Suppressor macrophage (primary cell): ENCODE measurements at regions not wholly inside any gene's neighbourhood (a gene's known extent, or its start where the extent isn't known, plus 50 kb on each side); places are given as distances from the start of the nearest gene placed in this dataset.

Experiments used
- DNase-seq, 4 experiments: peaks; one replicate each; pipeline ENCODE4 v3.0.0-alpha.2; 2020 to 2022

DNA sequence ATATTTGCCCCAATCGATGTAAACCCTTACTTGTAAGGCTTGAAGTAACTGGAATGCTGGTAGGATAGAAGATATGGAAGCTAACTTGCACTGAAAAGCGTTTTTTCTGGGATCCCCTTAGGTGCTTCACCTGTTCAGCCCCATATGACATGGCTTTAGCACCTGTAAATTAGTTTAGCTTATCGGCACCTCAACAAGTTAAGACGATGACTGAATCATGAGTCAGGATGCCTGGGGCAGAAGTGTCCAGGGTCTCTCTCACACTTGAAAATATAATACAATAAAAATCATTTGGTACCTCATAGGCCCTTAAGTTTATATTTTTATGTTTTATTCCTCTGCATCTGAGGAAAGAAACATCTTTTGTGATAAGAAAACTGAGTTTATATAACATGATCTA is 409.2 kb upstream of the LRRC4C start:
- DNase-seq, result no peak

DNA sequence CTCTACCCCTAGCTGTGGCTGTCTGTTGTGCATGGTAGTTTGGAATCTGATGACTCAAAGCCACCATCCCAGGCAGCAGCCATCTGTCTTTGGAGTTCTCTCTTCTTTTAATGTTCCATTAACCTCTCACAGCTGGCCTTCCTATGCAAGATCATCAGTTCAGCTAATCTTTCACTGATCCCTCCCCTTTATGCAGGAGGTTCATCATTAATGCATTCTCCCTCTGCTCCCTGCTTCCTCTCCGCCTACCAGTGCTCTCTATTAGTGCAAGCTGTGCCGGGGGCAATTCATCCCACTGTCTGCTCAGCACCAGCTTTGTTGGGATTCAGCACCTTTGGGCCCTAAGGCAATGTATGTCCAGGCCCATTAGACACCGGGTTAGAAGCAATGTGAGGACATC is 413.0 kb upstream of the LRRC4C start:
- DNase-seq, result no peak

DNA sequence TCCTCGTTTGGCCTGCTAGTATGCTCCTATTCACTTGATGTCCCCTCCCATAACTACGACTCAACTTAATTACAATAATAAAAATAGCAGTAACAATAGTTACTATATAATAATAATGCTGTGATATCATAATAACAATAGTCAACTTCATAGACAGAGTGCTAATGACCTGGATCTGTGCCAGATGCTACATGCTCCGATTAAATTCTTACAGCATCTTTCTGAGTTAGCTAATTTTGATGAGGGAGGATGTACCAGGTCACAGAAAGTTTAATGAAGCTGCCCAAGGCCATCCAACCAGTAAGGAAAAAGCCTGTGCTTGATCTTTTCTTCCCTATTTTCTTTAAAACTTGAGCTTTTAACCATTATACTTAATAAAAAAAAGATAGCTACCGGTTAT is 413.4 kb upstream of the LRRC4C start:
- no peak for DNase-seq

DNA sequence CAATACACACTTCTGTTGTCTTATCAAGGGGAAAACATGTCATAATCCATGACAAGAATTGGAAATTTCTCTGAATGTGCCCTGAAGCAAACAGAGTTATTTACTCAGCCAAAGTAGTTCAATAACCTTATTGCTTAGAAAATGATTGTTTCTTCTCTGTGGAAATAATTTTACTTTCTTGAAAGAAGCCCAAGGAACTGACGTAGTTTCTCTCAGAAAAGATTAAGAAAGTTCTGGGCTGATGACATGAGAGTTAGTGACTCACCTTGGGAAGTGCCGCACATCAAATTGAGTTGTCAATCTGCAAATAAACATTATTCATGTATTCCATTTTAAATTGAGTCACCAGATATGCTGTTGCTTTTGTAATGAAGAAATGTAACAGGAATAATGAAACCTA is 418.6 kb upstream of the LRRC4C start:
- DNase-seq, result no peak

DNA sequence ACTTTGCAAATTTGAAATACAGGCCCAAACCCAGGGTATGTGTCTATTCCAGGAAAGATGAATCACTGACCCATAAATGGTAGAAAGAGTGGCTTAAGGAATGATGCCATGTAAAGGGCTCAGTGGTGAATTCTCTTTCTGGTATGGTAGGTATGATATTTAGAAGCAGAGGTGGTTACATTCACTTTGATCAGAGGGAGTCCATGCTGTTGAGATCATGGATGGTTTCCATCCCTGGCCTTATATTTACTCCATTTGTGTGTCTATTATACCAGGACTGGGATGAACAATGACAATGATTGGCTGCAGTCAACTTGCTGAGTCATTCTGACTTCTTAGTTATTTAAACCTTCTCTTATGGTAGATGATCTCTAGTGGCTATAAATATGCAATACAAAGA is 419.8 kb upstream of the LRRC4C start:
- DNase-seq, result no peak

DNA sequence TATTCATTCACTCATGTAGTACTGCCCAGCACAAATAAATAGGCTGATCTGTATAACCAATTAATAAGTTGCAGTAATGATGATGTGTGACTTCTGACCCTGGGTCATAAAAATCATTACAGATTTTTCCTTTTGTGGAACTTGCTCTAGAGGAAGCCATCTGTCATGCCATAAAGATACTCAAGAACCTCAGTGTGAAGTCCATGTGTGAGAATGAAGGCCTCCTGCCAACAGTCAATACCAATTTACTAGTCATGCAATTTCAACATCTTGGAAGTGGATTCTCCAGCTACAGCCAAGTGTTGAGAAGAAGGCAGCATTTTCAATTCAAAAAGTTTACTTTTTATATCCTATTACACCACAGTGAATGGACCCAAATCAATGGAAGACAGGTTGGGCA is 435.6 kb upstream of the LRRC4C start:
- DNase-seq, result no peak

DNA sequence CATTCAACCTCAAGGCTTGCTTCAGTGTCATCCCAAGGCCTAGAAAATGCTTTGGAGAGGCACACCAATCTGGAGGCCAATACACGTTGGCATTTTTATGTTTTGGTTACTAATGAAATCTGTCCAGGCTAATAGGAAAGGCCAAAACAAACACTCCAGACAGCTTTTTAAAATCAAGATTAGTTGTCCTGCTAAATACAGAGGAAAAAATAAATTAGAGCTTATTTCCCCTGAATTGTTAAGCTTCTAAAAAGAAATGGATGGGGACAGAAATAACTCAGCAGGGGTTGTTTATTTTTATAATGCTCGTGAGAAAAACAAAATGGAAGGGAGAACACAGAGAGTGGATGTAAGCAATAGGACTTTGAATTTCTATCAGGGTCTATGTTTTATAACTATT is 438.5 kb upstream of the LRRC4C start:
- no peak for DNase-seq

DNA sequence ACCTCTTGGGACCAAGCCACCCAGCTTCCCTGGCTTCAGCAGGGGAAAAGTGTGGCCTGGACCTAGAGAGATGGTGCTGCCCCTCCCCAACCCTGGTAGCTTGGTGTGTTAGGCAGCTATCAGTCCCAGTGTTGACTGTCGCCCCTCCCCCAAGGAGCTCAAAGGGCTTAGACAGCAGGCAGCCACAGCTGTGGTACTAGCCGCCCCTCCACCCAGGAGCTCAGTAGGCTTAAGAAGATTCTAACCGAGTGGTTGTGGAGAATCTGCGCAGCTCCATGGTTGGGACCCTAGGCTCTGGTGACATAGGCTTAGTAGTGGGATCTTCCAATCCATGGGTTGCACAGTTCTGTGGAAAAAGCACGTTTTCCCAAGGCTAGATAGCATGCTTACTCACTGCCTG is 458.4 kb upstream of the LRRC4C start:
- DNase-seq, result no peak

DNA sequence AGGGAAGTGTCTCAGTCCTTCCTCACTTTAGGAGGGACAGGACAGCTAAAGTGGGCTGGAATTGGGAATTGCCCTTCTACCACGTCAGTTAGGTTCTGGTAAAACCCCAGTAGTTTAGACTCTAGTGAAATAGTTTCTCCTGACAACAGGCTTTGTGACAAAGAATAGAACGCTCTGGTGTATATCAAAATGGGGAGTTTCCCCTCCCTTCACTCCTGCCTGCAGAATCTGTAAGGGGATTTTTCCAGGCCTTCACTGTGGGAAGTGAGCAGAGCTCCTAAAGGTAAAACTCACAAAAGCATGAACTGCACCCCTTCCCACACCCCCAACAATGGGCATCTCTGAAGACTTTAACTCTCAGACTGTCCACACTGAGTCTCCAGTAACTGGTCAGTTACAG is 460.9 kb upstream of the LRRC4C start:
- DNase-seq, result no peak

DNA sequence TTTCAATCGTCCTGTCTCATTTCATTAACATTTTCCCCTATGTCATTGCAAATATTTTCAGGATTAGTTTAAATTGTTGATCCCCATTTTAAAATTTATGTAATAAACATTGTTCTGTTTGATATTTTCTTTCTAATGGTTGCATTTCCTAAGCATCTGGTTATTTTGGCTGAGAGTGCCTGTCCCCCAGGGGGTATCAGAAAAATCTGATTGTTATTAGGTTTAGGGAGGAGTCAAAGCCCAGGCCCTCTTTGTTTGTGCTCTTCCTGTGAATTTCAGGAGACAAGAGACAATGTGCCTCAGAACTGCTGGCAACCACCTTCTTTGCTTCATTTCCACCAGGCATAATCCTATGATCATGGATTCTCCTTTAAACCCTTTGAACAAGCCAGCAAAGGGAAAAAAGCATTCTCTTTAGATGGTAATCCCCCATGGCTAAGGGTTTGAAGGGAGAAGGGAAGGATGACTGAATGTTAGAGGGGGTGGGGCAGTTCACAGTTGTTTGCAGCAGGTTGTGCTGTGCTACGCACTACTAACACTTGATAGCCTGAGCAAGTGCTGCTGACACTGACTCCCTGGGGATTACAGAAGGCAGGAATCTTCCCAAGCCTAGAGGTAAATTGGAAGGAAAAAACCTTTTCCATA is 462.4 kb upstream of the LRRC4C start:
- no peak for DNase-seq

DNA sequence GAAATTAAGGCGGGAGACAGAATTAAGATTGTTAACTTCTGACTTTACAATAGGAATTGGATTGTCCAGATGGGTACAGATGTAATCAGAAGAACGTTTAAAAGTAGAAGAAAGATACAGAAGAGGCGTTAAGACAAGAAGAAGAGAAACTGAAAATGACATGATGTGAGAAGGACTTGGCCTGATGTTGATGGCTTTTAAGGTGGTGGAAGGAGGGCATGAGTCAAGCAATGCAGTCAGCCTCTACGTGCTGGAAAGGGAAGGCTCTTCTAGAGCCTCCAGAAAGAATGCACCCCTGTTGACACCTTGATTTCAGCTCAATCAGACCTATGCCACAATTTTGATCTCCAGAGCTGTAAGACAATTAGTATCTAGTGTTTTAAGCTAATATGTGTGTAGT is 466.9 kb upstream of the LRRC4C start:
- no peak for DNase-seq

DNA sequence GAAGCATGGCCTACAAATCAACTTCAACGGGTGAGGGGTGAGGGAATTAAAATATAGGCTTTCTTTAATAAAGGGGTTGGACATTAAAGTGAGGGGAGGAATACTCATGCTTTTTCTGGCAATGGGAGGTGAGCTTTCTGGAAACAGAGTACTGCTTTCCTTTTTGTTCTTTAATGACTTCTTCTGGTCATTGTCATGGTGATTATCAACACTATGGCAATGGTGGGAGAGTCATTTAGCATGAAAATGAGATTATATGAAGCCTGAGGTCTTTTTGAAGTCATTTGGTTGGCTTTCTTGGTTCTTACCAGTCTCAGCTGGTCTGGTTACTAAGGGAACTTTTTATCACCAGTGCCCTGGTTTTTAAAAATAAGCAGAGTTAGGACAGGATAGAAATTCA is 475.8 kb upstream of the LRRC4C start:
- DNase-seq, result no peak

DNA sequence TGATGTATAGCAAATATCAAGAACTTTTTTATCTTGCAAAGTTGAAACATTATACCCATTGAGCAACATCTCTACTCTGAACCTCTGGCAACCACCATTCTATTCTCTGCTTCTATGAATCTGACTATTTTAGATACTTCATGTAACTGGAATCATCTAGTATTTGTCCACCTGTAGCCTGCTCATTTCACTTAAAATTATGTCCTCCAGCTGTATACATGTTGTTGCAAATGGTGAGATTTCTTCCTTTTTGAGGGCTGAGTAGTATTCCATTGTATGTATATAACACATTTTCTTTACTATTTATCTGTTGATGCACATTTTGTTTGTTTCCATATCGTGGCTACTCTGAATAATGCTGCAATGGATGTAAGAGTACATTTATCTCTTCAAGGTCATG is 476.3 kb upstream of the LRRC4C start:
- no peak for DNase-seq

DNA sequence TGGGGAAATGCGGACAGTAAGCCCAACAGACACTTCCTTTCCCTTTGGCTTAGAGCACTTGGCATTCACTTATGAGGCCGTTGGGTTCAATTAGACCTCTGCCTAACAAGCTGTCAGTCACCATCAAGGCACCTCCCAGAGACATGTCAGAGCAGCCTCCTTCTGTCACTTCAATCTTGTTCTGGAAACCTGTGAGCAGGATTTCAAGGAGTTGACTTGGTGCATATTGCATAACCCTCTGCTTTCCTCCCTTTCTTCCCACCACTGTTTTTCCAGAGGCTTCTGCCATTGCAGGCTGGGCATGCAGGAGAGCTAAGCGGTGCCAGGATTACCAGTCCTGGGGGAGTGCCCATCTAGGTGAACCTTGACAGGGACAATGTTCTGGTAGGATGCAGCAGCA is 484.2 kb upstream of the LRRC4C start:
- no peak for DNase-seq

DNA sequence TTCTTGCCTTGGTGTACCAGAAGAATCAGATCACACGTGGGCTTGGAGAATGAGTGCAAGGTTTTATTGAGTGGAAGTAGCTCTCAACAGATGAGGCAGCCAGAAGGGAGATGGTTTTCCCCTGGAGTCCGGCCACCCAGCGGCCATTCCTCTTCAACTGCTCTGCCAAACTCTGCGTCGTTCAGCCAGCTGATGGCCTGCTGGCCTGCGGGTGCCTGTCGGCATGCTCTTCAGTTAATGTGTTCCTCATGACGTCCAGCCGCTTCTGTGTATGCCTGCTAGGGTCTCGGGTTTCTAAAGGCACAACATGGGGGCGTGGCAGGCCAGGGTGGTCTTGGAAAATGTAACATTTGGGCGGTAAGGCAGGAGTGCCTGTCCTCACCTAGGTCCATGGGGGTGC is 487.9 kb upstream of the LRRC4C start:
- no peak for DNase-seq

DNA sequence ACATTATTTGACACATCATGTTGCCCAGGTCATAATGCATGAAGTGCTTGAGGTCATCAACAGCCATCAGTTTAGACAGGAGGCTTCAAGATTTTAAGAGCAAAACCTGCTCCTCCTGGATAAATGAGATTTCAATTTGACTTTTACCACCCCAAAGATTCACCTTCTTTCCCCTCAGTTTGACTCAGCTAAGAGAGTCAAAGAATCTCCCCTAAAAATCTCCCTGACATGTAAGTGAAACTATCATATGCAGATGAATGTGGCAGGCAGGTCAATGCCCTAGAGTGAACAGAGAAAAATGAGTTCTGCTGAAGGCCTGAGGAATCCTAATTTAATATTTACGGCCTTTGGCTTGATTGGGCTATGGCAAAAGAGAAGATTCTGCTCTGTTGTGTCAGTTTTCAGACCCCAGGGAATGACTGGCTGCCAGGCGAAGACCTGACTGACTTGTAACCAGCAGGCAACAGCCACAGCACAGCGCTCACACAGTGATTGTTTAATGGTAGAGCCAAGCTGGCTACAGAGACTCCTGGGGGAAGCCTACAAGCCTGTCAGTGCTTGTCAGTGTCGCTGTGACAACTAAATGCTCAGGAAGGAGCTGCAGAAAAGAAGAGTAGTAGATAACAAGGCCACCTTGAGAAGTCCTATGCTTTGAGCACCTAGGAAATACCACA is 491.2 kb upstream of the LRRC4C start:
- DNase-seq, result no peak

DNA sequence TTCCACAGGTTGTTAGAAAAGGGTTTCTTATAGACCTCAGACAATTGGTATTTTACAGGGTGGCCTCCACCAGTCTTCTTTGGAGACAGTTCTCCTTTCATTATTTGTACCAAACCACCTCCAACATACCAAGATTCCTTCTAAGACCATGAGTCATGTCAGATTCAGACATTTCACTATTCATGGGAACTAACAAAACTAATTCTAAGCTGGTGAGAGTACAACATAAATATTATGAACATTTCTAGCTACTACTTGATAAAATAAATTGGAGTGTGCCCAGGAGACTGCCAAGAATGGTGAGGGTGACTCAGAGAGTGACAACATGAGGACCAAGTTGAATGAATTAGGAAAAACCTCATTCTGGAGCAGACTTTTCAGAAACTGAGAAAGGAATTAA is 494.6 kb upstream of the LRRC4C start:
- DNase-seq, result no peak

DNA sequence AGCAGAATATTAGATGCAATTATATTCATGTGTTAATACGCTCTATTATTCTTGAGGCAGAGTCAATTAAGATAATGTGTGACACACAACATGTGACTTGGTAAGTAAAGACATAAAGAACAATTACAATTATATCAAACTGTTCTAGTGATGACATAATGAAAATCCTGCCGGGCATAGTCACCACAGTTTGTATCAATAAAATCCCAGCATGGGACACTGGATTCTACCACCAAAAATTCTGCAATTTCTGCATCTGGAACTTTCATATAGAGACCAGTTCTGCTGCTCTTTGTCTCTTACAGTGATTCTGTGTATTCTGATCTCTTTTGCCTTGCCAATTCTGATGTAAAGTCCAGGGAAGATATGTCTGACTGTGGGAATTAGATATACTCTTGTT is 495.6 kb upstream of the LRRC4C start:
- no peak for DNase-seq

DNA sequence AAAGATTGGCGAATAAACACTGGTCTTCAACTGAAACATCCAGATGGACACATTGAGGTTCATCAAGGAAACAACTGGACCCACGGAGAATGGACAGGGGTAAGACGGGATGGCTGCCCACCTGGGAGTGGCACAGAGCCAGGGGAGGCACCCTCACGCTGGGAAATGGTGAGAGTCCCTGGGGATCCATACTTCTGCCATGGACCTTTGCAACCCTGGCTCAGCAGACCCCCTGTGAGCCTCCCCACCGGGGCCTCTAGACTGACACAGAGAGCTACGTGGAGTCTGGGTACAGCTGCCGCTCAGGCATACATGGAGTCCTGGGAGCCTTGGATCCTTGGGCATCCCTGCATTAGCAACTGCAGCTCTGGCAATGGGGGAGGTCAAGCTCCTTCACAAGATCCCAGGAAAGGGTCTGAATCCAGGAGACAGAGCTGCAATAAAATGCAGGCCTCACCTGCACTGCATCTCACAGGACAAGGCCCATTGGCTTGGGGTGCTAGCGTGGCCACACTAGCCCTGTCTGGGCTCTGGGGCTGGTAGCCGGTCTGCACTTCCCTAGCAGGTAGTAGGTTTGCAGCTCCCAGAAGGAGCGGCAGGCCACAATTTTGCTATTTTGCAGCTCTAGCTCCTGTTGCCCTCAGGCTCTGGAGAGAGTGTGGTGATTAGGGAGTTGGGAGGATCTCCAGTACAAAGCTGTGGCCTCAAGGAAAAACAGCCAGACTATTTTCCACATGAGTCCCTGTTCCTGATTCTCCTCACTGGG is 496.4 kb upstream of the LRRC4C start:
- no peak for DNase-seq

DNA sequence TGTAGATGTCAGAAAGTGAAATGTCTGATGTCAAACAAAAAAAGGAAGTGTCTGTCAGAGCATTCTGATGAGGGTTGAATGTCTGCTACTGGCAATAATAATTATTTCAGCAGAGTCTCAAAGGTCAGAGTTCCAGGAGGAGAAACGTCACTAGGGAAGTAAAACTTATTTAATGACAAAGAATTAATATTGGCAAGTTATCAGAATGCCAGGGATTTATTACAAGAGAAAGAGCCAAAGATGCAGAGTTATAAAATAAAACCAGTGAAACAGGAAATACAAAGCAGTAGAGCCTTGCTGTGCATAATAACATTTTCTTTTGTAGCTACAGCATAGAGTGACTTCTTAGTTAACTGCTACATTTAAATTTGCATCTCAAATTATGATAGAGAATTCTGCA is 504.0 kb upstream of the LRRC4C start:
- no peak for DNase-seq

DNA sequence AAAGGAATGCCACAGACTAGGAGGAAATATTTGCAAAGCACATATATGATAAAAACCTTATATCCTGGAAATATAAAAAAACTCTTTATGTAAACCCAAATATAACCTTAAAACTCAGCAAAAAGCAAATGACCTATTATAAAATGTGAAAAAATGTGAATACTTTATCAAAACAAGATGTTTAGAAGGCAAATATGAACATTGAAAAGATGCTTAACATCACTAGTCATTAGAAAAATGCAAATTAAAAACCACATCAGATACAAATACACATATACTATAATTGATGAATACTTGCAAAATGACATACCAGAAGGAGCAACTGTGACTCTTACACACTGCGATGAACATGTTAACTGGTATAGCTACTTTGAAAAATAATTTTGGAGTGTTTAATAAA is 511.2 kb upstream of the LRRC4C start:
- DNase-seq, result no peak

DNA sequence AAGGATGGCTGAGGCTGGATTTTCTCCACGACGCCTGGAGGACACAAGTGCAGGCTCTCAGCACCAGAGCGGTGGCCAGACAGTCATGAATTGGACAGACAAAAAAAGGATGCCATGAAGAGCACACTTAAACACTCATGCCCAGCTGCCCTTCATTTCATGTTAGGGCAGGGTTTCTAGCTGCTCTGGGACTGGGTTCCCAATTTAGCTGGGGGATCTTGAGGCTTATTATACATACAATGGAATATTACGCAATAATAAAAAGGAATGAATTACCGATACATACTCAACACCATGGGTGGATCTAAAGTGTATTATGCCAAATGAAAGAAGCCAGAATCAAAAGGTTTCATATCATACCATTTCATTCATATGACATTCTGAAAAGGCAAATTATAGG is 512.1 kb upstream of the LRRC4C start:
- DNase-seq, result no peak

DNA sequence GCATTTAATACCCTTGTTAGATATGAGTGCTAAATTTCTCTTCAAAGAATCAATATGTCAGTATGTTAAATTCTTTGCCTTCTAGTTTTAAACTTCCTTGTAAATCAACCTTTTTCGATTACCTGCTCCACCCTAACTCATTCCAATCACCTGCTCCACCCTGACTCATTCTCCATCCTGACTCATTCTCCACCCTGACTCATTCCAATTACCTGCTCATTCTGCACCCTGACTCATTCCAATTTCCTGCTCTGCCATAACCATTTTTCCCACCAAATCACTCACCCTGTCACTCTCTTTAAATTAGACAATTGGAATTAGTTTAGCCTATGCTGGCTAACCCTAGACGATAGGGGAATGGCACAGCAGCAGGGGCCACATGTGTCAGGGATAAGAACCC is 519.5 kb upstream of the LRRC4C start:
- DNase-seq, result no peak

DNA sequence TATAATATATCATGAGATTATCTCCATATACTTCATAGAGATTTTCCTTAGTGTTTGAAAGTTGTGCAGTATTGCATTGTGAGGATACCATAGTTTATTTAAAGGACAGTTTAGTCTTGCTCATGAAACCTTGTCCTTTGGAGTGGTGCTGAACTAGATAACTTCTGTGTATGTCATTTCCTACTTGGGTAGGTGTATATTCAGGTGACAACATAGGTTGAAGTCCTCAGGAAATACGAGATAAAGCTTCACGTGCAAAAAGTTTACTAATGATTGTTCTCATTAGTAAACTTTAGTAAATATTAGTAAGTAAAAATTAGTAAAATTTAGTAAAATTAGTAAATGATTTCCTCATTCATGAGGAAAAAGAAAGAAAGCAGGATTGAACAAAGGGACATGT is 521.3 kb upstream of the LRRC4C start:
- no peak for DNase-seq
